HG02852 (cell line): ENCODE measurements at regions not wholly inside any gene's neighbourhood (a gene's known extent, or its start where the extent isn't known, plus 50 kb on each side); places are given as distances from the start of the nearest gene placed in this dataset.
"Not testable (repeated sequence)": the region's sequence is repeated elsewhere in the genome, so short reads cannot be mapped to it uniquely, and the experiment has no call there.

ENCODE experiments used
- ATAC-seq: cut with Tn5 transposase; IDR thresholded peaks from one replicate; pipeline ENCODE4 v1.9.1; 2021; ENCODE audit warnings: mild to moderate bottlenecking, moderate library complexity; ENCODE audit not compliant: unreplicated experiment

GRCh38 chr1:79532555-79532954, 526.0 kb upstream of the ADGRL4 start:
- no peak for ATAC-seq

DNA sequence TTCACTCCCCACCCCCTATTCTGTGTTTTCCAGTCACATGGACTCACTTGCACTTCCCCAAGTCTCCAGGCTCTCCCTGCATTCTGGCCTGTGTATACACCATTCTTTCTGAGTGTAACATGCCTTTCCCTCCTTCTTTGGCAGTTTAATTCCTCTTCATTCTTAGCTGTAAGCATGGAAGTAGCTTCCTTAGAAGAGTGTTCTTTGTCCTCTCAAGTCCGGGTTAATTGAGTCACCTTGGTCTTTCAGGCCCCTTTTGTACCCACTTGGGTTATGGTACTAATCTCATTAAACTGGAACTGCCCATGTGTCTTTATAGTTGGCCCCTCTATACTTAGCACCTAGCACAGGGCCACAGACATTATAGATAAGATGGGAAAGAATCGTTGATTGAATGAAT, 525.3 kb upstream of the ADGRL4 start:
- no peak for ATAC-seq

GRCh38 chr1:79530476-79530875, 523.9 kb upstream of the ADGRL4 start:
- no peak for ATAC-seq

DNA sequence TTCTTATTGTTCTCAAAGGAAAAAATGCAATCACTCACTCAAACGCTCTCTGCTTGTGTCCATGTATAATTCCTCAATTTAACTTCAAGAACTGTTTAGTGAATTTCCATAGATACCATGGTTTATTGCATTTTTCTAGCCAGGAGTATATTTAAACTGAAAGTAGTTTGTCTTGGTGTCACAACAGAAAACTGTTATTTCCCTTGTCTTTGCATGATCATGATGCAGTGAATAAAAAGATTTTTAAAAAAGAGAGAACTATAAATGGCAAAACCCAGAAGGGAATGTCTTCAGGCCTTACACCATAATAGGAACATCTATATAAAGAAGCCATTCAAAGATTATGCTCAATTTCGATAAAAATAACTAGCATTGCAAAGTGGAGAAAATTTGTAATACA, 523.5 kb upstream of the ADGRL4 start:
- no peak for ATAC-seq

- no peak for ATAC-seq
These were observed 517.6 kb upstream of the ADGRL4 start for GRCh38 chr1:79524126-79524525.

DNA sequence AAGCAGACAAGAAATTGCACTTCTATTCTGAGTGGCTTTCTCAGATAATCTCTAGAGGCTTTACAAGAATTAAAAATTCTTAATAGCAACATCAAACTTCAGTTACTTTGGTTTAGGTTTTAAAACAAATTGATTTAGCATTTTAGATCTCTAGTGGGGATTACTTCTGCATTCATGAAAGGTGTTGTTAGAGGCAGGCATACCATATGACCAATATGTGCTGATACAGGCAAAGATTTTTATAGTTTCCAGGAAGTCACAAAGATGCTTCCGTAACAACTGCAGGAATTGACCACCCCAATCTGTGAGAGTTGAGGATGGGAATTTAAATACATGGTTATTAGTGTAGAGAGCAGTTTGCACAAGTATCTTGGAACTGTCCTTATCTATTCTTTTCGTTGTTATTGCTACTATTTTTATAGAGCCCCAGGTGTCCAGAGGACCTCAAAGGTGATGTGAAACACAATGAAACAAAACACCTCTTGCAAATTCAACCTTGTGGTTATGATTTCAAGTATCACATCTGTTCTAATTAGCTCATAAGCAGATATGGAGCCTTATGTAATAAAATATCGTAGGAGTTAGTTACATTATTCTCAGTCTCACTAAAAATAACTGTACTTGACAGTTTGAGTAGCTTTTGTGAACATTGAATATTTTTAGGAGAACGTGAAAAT, 512.7 kb upstream of the ADGRL4 start:
- peak; percentile 65 for ATAC-seq

GRCh38 chr1:79517470-79518224, 511.1 kb upstream of the ADGRL4 start:
- no peak for ATAC-seq

GRCh38 chr1:79507770-79508169, 501.2 kb upstream of the ADGRL4 start:
- ATAC-seq = no peak

DNA sequence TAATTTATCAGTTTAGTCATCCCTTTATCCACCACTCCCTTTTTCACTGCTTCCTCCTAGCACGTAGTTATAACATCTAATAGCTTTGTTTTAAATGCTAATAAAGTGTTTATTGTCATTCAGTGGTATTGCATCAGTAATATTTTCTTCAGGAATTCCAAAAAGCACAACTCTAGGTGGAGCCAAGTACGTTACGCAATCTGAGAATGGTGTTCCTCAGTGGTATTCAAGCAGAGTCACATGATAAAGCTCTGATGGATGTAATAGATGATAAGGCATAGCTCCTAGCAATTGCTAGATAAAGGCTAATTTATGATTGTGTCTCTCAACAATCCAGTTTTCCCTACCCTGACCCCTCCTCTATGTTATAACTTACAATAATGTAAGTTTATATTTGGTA, 494.6 kb upstream of the ADGRL4 start:
- ATAC-seq = no peak

DNA sequence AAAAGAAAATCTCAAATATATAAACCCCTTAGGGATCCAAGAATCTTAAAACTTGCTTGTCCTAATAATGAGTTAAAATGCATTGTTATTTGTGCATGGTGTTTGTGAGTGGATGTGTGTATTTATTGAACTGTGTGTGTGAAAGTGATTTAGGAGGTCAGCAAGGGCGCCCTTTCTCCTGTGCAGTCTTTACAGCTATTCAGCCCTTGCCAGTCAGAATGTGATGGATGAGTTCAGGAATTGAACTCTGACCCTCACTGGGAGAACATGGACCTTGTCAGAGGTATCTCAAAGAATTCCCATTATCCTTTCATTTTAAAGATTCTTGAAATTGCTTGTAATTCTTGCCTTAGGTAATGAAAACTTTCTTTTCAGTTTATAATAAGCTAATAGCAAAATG, 493.0 kb upstream of the ADGRL4 start:
- no peak for ATAC-seq

DNA sequence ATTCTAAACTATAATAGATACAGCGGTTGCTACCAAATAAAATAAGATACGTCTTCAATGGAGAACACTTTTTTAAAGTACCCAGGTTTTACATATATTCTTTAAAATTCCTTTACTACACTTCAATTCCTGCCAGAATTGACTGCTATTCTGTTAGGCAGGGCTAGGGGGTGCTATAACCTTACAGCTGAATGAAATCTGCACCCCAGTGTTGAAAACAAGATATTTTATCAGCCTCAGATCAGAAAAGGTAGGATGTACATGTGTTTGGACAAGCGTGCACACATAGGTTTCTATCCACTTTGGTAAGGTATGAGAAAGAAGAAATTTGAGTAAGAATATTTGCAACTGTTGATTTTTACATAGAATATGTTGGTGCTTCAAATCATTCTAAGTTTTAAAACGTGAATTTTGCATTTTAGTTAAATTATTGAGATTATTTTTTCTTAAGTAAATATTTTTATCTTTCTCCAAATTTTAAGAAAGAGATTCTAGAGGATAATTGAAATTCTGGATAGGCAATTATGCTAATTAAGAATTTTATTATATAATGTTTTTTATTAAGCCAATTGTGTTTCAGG, 490.8 kb upstream of the ADGRL4 start:
- ATAC-seq = peak; percentile 88

DNA sequence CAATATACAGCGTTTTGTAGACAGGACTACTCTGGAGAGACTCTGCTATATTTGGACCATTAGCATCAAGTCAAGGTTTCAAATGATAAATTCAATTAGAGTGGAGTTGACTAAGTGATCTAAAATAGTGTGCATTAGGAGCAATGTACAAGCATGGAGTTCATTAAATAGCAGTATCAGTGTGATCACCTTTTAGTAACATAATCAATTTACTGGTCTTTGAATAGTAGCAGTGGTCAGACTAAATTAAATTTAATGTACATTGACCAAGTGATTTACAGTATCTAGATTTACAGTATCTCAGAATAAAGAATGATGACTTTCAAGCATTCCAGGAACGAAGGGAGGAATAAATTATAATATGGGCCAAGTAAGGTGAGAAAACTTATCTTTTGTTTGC, 489.6 kb upstream of the ADGRL4 start:
- ATAC-seq = no peak

- not testable (repeated sequence) for ATAC-seq
These were observed 487.2 kb upstream of the ADGRL4 start for GRCh38 chr1:79493702-79494101.

DNA sequence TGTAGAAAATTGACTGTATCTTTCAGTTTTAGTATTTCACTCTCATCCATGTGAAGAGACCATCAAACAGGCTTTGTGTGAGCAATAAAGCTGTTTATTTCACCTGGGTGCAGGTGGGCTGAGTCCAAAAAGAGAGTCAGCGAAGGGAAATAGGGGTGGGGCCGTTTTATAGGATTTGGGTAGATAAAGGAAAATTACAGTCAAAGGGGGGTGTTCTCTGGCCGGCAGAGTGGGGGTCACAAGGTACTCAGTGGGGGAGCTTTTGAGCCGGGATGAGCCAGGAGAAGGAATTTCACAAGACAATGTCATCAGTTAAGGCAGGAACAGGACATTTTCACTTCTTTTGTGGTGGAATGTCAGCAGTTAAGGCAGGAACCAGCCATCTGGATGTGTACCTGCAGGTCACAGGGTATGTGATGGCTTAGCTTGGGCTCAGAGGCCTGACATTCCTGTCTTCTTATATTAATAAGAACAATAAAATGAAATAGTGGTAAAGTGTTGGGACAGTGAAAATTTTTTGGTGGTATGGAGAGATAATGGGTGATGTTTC, 482.1 kb upstream of the ADGRL4 start:
- not testable (repeated sequence) for ATAC-seq

DNA sequence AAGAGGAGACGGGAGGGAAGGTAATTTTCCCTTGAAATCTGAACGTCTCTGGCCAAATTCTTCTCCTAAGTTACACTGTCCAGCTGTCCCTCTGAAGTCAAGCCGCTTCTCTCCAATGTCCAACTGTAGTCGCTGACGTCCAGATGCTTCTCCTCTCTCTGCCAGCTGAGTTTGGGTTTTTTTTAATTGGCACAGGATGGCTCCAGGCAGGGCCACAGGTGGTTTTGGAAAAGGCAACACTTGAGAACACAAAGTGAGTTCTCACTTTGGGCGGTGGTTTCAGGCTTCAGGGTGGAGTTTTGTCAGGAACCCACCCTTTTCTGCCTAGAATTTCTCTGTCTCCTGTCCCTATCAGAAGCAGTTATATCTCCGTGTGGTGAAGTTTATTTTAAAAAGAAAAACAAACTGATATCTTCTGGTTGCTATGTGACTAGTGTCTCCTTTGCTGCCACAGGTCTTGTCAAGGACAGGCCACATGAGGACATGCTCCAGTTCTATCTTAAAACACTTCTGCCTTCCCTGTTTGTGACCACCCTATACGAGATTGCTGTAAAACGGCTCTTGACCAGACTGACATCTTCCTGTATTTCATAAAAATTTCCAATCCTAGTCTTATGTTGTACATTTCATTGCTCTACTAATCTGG, 472.3 kb upstream of the ADGRL4 start:
- ATAC-seq = no peak

DNA sequence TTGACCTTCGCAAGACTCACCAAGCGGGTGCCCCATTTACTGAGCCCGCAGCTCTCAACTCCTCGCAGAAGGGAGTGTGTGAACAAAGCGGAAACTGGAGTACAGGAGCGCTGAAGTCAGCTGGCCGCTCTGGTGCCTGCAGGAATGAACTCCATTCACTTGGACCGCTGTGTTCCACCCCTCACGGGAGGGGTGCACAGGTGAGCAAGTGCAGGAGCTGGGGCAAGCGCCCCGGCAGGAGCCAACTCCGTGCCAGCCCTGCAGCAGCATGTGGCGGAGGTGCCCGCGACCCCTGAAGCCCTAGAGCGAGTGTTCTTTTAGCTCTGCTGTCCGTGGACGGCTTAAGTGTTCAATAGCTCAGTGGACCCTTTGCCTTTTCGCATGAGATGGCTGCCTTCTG, 471.6 kb upstream of the ADGRL4 start:
- ATAC-seq = no peak

- ATAC-seq = peak; percentile 66
These were observed 465.6 kb upstream of the ADGRL4 start for GRCh38 chr1:79472067-79472656.

DNA sequence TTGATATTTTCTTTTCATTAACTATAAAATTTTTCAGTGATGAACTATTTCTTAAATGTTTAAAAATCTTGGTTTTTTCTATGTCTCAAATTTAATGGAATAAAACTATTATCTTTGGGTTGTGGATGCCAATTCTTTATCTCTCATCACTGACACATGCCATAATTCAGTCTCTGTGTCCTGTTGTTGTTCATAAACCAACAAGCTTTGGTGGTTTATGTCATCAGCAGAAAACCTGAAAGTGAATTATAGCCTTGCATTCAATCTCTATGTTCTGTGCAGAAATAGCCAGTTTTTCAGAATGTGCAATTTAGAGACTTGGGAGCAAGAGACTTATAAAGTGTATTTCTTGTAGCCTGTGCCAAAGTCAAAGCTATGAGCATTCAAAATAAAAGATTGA, 462.6 kb upstream of the ADGRL4 start:
- peak; percentile 26 for ATAC-seq

DNA sequence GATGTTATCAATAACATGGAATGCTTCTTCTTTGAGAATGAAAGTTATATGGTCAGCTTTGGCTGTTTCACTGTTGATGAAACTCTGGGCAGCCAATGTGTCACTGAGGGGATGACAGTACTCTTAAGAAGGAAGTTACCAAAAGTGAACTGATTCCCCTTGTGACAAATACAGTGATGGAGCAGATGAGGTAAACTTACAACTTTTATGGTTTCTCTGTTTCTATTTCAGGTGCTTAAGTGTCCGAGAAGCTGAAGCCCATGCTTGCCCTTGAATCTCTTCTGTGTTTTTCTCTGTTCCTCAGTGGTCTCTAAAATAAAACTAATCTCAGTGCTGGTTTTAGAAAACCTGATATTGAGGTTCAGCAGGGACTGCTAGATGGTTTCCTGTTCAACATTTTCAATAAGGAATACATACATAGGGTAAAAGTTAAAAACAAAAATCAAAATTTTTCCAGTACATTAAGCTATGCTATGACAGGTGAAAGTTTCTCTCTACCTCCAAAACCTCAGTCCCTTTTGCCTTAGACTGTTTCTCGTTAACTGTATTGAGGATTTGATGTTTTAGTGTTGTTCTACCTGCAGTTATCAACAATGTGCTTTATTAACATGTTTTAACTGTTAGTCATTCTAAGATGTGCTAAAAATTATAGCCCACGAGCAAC, 454.4 kb upstream of the ADGRL4 start:
- ATAC-seq = peak; percentile 97

- no peak for ATAC-seq
These were observed 451.2 kb upstream of the ADGRL4 start for GRCh38 chr1:79457562-79458224.
